Mucosa of descending colon (tissue), 3 donors: ENCODE measurements at regions not wholly inside any gene's neighbourhood (a gene's known extent, or its start where the extent isn't known, plus 50 kb on each side); places are given as distances from the start of the nearest gene placed in this dataset.

Experiments used
- ATAC-seq: fragments of 200-7000 bp; cut with Tn5 transposase; one replicate; pipeline ENCODE4 v1.9.1; 2020; ENCODE audit warnings: mild to moderate bottlenecking, moderate library complexity
- DNase-seq, 3 donors: peaks; one replicate each; pipeline ENCODE4 v3.0.0-alpha.2; 2020
- H3K36me3 ChIP-seq: fragments of 200-600 bp; one replicate; pipeline ENCODE4 v1.8.0; 2021; ENCODE audit warnings: low read depth, mild to moderate bottlenecking
- H3K4me1 ChIP-seq: fragments of 200-600 bp; one replicate; pipeline ENCODE4 v1.8.0; 2021; ENCODE audit warnings: low read depth, mild to moderate bottlenecking
- H3K4me3 ChIP-seq: fragments of 200-600 bp; one replicate; pipeline ENCODE4 v1.8.0; 2021; ENCODE audit warnings: mild to moderate bottlenecking
- H3K9me3 ChIP-seq: fragments of 200-600 bp; one replicate; pipeline ENCODE4 v1.8.0; 2021; ENCODE audit warnings: mild to moderate bottlenecking
- CTCF ChIP-seq: fragments of 200-600 bp; IDR thresholded peaks from one replicate; pipeline ENCODE4 v1.8.0; 2022; ENCODE audit warnings: antibody characterized with exemption, mild to moderate bottlenecking
- intact Hi-C, 2 donors: fragments of 100-400 bp; cut with DNase I in 1 of 2; cut with micrococcal nuclease in 1 of 2; formaldehyde crosslinking; loops; one replicate each; pipeline versions ENCODE4 v1.11.0 to v1.11.1; 2022; cut with DNase I, micrococcal nuclease
- donor health status: DM: no; HTN: no; CAD: no; lungs with moderate emphysema.
- donor health status: DM: no; HTN: no; CAD: no.
- donor health status: DM: no; HTN: yes; CAD: no.

DNA sequence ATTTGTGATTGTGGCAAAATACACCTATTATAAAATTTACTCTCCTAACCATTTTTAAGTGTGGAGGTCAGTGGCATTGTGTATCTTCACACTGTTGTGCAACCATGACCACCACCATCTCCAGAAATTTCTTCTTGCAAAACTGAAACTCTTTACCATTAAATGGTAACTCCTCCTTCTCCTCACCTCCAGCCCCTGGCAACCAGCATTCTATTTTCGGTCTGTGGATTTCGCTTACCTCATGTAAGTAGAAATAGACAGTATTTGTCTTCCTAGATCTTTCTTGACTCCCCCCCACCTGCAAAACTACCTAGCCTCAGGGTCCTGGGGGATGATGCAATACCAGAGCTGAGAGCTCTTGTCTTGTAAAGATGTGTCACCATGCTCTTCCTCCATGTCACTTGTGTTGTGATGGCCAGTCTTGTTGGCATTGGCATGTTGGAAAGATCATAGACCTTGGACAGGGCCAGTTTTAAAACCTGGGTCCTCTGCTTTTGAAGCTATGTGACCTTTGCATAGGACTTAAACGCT, 71.1 kb upstream of the EMX2 start:
- ATAC-seq (no peak), DNase-seq (no peak)
- no peaks in the 10 kb centered on the region for H3K36me3 ChIP-seq
- no peaks in the 10 kb centered on the region for H3K9me3 ChIP-seq
- intact Hi-C loops = no loop called here
- TF ChIP-seq CTCF = no peak
- no peaks in the 10 kb centered on the region for H3K4me1 ChIP-seq
- H3K4me3 ChIP-seq = no peak overlapping the region

DNA sequence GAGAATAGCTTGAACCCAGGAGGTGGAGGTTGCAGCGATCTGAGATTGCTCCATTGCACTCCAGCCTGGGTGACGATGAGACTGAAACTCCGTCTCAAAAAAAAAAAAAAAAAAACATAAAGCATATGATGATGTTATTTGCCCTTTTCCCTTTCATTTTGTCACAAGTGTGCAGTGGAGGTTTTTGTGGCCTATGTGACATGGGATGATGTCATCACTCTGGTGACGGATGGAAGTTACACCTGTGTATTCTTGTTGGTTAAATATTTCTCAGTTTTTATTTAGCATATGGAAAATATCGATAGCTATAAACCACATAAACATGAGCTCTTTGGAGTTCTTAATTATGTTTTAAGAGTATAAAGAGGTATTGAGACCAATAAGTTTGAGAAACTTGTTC, 71.8 kb upstream of the EMX2 start:
- intact Hi-C loops = no loop called here
- Histone ChIP-seq H3K36me3 (no peaks in the 10 kb centered on the region), H3K4me3 (no peak overlapping the region), H3K9me3 (no peaks in the 10 kb centered on the region), H3K4me1 (no peaks in the 10 kb centered on the region)
- no peak for DNase-seq
- no peak for ATAC-seq
- no peak for TF ChIP-seq CTCF

- no peaks in the 10 kb centered on the region for H3K9me3 ChIP-seq
- no peaks in the 10 kb centered on the region for H3K36me3 ChIP-seq
- H3K4me3 ChIP-seq = no peak overlapping the region
- H3K4me1 ChIP-seq = no peaks in the 10 kb centered on the region
- intact Hi-C loops = no loop called here
- DNase-seq (no peak), ATAC-seq (no peak)
- TF ChIP-seq CTCF = no peak
These were observed 73.9 kb upstream of the EMX2 start for GRCh38 chr10:117468665-117469064.

GRCh38 chr10:117464176-117464575, 78.4 kb upstream of the EMX2 start:
- DNase-seq (no peak), ATAC-seq (no peak)
- intact Hi-C loops = no loop called here
- no peak for TF ChIP-seq CTCF
- Histone ChIP-seq H3K4me1 (no peaks in the 10 kb centered on the region), H3K4me3 (no peak overlapping the region), H3K36me3 (no peaks in the 10 kb centered on the region), H3K9me3 (no peaks in the 10 kb centered on the region)

GRCh38 chr10:117463545-117463920, 79.0 kb upstream of the EMX2 start:
- ATAC-seq (no peak), DNase-seq (no peak)
- H3K4me3 ChIP-seq = no peak overlapping the region
- no peak for TF ChIP-seq CTCF
- intact Hi-C loops = no loop called here
- no peaks in the 10 kb centered on the region for H3K4me1 ChIP-seq
- H3K36me3 ChIP-seq = no peaks in the 10 kb centered on the region
- H3K9me3 ChIP-seq = no peaks in the 10 kb centered on the region
